Epithelial cell of esophagus (primary cell): ENCODE measurements at regions not wholly inside any gene's neighbourhood (a gene's known extent, or its start where the extent isn't known, plus 50 kb on each side); places are given as distances from the start of the nearest gene placed in this dataset.
"Not testable (repeated sequence)": the region's sequence is repeated elsewhere in the genome, so short reads cannot be mapped to it uniquely, and the experiment has no call there.

Source experiments
- DNase-seq: peaks from one replicate; pipeline ENCODE4 v3.0.0; 2010; ENCODE audit warnings: low read depth
- H3K4me3 ChIP-seq: 2 replicates; pipeline ENCODE4 v1.5.1; 2011; ENCODE audit warnings: mild to moderate bottlenecking, low read length, control low read depth
- TF ChIP-seq, protein P1 (sequence below): IDR thresholded peaks from 2 replicates; pipeline ENCODE4 v1.5.1; 2011; ENCODE audit warnings: low read depth, mild to moderate bottlenecking, low read length, control low read depth, inconsistent platforms; ENCODE audit not compliant: insufficient read depth; ENCODE audit errors: missing control alignments

DNA sequence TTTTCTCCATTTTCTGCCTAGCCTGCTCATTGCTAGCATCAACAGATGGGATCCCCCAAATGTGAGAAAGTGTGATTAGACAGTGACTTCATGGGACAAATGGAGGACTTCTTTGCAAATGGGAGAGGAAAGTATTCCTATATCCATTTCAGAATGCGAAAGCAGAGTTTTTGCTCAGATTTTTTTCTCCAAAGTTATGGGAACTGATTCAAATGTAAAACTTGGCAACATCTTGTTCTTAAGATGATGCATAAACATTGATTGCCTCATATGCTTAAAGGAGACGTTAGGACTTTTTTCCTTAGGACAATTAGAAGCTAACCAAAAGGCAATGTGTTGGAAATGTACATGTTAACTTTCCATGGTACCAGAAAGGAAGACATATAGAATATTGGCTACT lies 704.3 kb upstream of the ZNF608 start:
- no peak overlapping the region for H3K4me3 ChIP-seq
- peak; percentile 16 for DNase-seq
- TF ChIP-seq, protein P1, sequence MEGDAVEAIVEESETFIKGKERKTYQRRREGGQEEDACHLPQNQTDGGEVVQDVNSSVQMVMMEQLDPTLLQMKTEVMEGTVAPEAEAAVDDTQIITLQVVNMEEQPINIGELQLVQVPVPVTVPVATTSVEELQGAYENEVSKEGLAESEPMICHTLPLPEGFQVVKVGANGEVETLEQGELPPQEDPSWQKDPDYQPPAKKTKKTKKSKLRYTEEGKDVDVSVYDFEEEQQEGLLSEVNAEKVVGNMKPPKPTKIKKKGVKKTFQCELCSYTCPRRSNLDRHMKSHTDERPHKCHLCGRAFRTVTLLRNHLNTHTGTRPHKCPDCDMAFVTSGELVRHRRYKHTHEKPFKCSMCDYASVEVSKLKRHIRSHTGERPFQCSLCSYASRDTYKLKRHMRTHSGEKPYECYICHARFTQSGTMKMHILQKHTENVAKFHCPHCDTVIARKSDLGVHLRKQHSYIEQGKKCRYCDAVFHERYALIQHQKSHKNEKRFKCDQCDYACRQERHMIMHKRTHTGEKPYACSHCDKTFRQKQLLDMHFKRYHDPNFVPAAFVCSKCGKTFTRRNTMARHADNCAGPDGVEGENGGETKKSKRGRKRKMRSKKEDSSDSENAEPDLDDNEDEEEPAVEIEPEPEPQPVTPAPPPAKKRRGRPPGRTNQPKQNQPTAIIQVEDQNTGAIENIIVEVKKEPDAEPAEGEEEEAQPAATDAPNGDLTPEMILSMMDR = no peak

DNA sequence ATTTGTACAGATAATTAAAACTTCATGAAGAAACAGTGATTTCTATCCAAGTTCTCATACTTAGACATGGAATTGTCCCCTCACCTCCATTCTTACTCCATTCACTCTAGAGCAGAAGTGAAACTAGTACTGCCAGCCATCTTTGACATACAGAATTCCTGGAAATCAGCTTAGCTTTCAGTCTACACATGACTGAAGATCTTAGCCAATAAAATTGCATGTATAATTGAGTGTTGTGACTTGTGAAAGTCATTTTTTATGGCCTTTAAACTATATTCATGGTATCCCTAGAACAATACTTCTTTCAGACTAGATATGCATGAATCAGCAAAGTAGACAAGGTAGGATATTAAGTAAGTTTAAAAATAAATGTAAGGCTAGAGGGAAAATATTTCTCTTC lies 705.2 kb upstream of the ZNF608 start:
- TF ChIP-seq, protein P1 = no peak
- DNase-seq = no peak
- H3K4me3 ChIP-seq = no peak overlapping the region

DNA sequence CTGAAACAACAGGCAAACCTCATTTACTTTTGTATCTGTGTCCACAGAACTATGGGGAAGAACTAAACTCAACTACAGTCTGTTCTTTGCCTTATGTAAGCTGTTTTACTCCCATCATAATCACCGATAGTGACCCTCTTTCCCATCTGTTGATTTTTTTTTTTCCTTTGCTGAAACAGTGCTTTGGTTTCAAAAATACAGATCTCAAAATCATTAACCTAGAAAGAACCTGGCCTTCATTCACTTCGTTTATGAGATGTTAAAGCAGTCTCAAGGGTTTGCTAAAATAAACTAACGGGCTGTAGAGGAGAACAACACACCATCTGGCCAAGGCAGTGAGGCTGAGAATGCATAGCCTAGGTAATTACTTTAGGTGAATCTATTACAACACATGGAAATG lies 706.6 kb upstream of the ZNF608 start:
- TF ChIP-seq, protein P1 = no peak
- DNase-seq = no peak
- no peak overlapping the region for H3K4me3 ChIP-seq

DNA sequence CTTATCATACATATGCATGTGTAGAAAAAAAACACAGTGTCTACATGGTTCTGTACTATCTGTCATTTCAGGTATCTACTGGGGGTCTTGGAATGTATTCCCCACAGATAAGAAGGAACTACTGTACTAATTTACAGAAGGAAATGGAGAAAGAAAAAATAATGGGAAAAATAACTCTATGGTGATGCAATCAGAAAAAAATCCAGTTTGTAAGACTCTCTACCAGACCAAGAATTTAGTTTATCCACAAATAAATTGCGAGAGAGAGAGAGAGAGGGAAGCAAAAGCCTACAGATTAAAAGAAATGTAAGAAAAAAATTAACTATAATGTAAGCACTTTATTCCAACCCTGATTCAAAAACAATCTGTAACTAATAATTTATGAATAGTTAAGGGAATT lies 708.6 kb upstream of the ZNF608 start:
- no peak for DNase-seq
- TF ChIP-seq, protein P1 = no peak
- no peak overlapping the region for H3K4me3 ChIP-seq

DNA sequence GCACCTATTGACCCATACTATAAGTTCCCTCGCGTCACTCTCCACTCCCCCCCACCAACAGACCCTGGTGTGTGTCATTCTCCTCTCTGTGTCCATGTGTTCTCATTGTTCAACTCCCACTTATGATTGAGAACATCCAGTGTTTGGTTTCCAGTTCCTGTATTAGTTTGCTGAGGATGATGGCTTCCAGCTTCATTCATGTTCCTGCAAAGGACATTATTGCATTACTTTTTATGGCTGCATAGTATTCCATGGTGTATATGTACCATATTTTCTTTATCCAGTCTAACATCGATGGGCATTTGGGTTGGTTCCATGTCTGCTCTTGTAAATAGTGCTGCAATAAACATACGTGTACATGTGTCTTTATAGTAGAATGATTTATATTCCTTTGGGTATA lies 709.6 kb upstream of the ZNF608 start:
- H3K4me3 ChIP-seq, DNase-seq: not testable (repeated sequence)

DNA sequence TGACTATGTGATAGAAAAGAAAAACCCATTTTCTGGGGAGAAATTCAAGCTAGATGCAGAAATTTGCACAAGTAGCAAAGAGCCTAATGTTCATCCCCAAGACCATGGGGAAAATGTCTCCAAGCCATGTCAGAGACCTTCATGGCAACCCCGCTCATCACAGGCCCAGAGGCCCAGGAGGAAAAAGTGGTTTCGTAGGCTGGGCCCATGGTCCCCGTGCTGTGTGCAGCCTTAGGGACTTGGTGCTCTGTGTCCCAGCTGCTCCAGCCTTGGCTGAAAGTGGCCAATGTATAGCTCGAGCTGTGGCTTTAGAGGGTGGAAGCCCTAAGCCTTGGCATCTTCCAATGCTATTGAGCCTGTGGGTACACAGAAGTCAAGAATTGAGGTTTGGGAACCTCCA lies 711.2 kb upstream of the ZNF608 start:
- no peak for DNase-seq
- no peak overlapping the region for H3K4me3 ChIP-seq
- TF ChIP-seq, protein P1 = no peak

DNA sequence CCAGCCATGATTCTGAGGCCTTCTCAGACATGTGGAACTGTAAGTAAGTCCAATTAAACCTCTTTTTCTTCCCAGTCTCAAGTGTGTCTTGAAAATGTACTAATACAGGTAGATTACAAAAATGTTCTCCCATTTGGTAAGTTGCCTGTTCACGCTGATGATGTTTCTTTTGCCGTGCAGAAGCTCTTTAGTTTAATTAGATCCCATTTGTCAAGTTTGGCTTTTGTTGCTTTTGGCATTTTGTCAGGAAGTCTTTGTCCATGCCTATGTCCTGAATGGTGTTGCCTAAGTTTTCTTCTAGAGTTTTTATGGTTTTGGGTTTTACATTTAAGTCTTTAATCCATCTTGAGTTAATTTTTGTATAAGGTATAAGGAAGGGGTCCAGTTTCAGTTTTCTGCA lies 712.5 kb upstream of the ZNF608 start:
- DNase-seq = not testable (repeated sequence)

DNA sequence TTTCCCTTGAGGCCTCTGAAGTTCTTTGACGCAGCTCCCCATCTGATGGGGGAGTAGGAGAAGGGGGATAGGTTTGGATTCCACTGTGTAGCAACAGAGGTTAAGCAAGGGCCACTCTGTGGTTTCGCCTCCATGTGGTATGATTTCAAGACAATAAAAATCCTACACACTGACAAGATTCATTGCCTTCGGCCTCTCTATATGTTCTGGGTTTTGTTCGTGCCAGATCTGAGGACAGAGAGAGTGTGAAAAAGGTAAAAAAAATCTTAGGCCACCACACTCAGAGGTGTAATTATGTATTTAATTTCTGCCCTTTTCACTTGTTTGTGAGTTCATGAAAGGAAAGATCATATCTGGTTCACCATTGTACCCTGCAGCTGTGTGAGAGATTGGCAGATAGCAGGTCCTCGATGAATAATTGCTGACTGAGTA lies 715.2 kb upstream of the ZNF608 start:
- TF ChIP-seq, protein P1 = no peak
- no peak for DNase-seq
- no peak overlapping the region for H3K4me3 ChIP-seq

More for the DNA sequence above, 712.5 kb upstream of the ZNF608 start:
- not testable (repeated sequence) for H3K4me3 ChIP-seq
